NCI-H748 (cell line): ENCODE measurements at regions not wholly inside any gene's neighbourhood (a gene's known extent, or its start where the extent isn't known, plus 50 kb on each side); places are given as distances from the start of the nearest gene placed in this dataset.
"Not testable (repeated sequence)": the region's sequence is repeated elsewhere in the genome, so short reads cannot be mapped to it uniquely, and the experiment has no call there.

Experiments used
- DNase-seq: peaks from one replicate; lab custom pipeline; 2025; ENCODE audit not compliant: unreplicated experiment; lab: John Stamatoyannopoulos, UW

DNA sequence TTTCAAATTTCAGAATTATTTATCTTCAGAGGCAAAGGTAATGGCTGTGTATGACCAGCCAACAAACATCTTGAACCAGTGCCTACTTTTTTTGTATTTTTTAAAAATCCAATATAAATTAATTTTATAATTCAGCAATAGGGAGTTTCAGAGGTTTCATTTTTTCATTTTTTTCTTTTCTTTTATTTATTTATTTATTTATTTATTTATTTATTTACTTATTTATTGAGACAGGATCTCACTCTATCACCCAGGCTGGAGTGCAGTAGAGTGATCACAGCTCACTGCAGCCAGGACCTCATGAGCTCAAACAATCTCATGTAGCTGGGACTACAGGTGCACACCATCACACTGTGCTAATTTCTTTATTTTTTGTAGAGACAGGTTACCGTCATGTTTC is 250.5 kb downstream of the TMEM47 start:
- no peak for DNase-seq

DNA sequence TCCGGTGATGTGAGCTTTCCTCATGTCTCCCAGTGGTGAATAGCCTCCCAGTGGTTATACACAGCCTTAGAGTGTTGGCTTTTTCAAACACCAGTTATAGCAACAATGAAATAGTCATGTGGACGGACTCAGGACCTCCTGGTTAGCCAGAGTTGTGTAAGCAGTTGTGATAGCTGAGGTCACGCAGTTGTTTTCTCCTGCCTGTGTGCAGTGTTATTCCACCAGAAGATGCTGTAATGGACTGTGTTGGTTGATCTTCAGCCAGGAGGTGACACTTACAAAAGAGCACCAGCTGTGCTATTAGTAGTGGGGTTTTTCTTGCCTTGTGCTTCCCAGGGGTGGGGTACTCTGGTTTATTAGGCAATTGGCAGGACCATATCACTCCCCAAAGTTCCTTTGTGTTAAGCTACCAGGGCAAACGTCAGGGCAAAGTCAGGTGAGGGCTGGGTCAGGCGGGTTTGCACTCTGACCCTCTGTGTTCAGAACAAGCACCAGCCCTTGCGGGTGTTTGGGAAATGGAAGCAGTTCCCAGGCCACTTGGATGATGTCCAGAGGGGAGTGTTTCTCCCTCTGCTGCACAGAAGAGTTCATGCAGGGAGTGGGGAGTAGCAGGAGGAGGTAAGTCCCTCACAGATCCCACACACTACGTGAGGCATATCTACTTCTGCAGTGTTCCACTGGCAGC is 252.6 kb downstream of the TMEM47 start:
- DNase-seq, result no peak

DNA sequence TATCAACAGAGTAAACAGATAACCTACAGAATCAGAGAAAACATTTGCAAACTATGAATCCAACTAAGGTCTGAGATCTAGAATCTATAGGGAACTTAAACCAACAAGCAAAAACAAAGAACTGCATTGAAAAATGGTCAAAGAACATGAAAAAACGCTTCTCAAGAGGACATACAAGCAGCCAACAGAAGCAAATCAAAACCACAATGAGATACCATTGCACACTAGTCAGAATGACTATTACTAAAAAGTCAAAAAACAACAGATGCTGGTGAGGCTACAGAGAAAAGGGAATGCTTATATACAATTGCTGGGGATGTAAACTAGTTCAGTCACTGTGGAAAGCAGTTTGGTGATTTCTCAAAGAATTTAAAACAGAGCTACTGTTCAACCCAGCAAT is 255.7 kb downstream of the TMEM47 start:
- no peak for DNase-seq

DNA sequence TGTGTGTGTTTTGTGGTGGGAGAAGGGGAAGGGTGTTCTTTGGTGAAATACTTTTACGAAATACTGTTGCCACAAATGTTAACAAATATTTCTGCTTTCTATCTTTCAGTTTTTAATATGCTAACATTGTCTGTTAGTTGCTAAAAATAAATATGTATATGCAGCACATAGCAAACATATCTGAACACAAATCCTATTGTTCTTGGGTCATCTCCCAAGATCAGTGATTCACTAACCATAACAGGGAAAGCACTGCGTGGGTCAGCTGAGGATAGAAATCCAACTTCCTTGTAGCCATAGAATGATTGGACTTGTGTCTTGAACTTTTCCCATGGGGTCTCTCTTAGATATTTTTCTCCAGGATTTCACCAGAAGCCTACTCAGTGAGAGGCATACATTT is 250.3 kb upstream of the FAM47A start:
- DNase-seq, result no peak

DNA sequence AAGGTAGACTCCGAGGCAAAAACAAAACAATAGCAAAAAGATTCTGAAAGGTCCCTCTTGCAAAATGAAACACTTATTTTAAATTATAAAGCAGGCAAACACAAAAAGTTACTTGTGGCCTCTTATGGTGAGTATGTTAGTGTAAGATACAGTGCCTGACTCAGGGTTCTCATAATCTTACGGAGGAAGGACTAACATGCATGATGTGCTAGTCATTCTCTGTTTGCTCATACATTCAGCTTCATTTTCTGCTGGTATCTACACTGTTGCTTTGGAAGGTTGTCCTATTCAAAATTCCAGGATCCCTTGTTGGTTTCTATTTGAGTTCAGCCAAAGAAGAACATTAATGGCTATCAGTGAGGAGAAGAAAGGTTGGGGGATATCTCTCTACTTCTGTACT is 249.1 kb upstream of the FAM47A start:
- DNase-seq, result no peak

DNA sequence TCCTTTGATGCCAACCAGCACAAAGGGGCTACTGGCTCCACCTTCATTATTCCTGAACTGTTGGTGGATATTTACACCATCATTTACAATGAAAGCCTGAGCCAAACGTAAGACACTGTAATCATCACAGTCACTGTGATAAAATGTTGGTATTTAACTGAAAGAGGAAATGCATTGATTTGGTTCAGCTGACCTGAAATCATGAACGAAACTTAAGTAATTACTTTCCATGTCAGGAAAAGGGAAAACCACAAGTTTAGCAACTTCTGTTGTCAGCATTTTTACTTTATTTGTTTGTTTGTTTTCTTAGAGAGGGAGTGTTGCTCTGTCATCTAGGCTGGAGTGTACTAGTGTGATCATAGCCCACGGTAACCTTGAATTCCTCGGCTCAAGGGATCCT is 247.8 kb upstream of the FAM47A start:
- DNase-seq, result no peak

DNA sequence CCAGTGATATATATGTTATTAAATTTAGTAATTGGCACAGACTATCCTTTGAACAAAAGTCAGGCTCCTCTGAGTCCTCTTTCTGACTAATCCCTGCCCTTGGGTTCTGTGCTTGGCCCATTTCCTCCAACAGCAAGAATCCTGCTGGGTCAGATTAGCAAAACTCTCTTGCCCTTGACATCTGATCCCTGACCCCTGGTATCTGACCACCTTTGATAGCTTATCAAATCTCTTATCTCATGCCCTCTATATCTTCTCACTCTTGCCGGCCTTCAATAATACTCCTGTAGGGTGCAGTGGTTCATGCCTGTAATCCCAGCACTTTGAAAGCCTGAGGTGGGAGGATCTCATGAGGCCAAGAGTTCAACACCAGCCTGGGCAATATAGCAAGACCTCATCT is 245.5 kb upstream of the FAM47A start:
- no peak for DNase-seq

DNA sequence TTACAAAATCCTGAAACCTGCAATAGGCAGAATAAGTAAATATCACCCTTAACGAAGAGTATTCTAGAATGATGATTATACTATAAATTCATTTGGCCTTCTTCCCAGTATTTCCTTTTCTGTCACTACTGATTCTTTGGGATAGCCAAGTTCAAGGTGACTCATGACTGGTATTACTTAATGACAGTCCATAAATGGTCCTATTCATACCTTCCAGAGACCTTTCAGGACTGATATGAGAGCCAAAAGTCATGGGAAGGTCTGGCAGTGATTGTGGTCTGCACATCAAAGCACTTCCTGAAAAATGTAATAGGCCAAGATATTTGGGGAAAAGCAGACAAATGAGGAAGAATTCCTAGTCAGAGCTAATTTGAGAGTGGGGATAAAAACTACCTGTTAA is 239.6 kb upstream of the FAM47A start:
- DNase-seq, result no peak

DNA sequence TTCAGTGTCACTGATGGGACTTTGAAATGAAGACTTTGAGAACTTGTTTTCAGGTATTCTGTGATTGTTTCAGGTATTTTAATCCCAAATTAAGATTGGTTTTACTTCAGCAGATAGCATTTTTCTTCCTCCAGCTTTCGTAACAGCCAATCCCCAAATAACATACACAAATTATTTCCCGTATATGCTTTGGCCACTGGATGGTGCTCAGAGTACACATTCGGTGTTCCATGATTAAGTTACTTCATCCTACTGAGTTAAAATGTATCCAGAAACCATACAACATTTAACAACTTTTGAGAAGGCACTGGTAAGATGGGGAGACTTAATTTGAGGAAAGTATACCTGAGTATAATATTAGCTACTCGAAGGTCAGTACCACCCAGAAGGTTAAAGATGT is 233.4 kb upstream of the FAM47A start:
- DNase-seq, result peak; percentile 25

DNA sequence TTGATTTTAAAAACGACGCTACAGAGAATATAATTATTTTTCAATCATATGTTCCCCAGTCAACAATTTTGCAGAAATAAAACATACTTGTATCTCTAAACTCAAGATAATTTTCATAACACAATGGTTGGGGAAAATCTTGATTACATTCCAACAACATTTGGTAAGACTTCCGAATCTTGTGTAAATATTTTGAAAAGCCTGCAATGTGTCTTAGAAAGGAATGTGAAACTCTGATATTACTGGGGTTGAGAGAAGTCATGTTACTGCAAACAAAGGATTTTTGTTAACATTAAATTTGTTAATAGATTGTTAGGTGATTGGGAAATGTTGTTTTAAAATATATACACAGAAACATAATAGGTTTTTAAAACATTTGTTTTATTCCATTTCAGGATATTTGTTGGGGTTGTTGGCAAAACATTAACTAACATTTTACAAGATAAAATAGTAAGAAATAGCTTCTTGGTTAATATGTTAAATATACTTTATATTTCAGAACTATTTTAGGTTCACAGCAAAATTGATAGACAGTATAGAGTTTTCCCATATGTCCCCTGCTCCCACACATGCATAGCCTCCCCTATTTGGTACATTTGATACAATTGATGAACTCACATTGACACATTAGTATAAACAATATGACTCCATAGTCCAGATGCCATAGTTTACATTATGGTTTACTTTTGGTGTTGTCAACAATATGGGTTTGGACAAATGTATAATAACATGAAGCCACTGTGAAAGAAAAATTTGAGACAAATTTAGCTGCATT is 218.6 kb upstream of the FAM47A start:
- DNase-seq, result no peak

DNA sequence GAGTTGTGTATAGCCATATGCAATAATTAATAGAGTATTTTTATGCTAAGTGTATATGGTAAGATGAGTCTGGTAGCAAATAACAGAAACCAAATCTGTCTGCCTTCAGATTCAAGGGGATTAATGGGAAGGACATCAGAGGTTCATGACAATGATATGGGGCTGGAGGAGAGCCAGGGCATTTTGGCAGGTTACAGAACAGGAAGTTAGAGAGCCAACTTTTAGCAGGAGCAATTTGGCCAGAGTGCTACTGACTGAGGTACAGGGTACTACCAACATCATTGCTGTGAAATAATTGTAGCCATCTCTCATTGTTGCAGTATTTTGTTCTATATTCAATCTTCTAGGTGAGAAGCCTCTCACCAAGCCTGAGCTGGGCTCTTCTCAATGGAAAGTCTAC is 210.9 kb upstream of the FAM47A start:
- DNase-seq, result no peak

DNA sequence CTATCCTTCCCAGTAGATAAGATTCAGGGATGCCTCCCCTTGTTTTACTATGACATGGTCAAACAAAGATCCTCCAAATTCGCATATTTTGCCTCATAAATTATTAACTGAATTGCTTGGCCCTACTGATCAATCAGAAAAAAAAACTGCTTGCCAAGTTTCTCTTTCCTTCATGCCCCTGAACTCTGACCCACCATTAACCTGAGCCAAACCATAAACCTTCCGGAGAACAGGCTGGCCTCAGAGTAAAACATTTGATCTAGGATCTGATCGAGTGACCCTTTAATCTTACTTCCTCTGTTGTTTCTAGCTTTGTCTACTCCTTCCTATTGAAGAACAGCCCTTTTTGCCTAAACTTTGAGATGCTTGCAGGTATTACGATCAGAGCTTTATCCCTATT is 209.7 kb upstream of the FAM47A start:
- no peak for DNase-seq

DNA sequence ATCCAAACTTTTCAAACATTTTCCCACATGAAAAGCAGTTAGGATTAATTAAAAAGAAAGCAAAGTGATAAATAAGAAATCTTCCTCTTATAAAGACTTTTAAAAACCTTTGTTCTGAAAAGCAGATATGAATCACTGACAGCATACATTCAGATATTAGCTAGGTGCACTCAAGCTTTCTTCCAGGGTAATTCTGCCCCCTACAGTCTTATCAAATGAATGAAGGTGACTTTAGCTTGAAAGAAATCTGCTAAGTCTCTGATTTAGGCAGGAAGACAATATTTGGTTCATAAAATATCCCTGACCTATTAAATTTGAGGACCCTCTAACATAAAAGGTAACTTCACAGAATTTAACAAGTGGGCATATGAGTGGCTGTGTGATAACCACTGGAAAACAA is 209.1 kb upstream of the FAM47A start:
- DNase-seq, result peak; percentile 26

DNA sequence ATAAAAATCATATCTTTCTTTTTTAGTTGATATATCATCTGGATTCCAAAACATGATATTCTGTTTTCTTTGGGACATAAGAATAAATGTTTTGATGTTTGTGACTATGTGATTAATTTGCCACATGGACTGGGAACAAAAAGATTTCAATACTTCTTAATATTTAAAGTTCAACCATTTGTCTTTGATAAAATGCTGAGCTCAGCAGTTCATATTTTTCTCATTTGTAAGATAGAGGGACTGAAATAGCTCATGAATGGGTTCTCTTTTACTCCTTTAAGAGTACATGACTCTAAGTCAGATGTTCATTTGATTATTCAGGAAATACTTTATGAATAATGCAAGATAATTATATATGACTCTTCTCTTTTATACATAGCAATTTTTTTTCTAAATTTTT is 205.9 kb upstream of the FAM47A start:
- DNase-seq, result no peak

DNA sequence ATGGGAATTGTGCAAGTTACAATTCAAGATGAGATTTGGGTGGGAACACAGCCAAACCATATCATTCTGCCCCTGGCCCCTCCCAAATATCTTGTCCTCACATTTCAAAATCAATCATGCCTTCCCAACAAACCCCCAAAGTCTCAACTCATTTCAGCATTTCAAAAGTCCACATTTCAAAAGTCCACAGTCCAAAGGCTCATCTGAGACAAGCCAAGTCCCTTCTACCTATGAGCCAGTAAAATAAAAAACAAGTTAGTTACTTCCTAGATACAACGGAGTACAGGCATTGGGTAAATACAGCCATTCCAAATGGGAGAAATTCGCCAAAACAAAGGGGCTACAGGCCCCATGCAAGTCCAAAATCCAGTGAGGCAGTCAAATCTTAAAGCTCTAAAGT is 203.3 kb upstream of the FAM47A start:
- DNase-seq, result not testable (repeated sequence)

DNA sequence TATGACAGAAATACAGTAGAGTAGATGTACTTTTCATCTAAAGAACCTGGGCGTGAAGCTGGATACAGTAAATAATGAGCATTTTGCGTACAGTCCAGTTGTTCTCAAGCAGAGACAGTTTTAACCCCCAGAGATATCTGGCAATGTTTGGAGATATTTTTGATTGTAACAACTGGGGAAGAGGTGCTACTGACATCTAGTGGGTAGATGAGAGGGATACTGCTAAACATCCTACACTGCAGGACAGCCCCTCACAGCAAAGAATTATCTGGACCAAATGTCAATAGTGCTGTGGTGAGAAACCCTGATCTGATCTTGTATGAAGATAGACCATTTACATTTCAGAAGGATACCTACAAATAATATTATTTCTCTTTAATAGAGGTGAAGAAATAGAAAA is 200.2 kb upstream of the FAM47A start:
- peak; percentile 30 for DNase-seq

DNA sequence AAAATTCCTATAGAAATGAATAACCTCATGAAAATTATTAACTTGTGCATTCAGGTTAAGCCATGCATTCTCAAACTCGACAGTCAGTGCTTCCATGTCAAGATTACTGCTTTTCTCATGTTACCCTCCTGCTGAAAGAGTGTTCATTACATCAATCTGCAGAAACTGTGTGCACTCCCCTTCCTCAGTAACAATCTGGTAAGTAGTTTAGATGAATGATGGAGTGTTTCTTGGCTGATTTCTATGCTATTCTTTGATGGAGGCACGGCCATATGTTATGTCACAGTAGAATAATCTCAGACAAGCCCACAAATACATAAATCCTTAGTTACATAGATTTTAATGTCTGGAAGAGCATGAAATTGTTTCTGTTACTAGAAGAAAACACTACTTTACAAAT is 193.3 kb upstream of the FAM47A start:
- DNase-seq, result no peak

DNA sequence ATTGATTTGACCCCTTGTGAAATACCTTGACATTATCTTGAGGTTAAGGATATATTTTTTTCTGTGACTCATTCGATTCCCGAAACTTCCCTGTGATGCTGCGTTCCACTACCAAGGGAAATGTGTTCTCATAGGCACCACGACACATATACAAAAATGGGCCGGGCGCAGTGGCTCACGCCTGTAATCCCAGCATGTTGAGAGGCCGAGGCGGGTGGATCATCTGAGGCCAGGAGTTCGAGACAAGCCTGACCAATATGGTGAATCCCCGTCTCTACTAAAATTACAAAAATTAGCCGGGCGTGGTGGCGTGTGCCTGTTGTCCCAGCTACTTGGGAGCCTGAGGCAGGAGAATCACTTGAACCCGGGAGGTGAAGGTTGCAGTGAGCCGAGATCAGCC is 188.3 kb upstream of the FAM47A start:
- not testable (repeated sequence) for DNase-seq

DNA sequence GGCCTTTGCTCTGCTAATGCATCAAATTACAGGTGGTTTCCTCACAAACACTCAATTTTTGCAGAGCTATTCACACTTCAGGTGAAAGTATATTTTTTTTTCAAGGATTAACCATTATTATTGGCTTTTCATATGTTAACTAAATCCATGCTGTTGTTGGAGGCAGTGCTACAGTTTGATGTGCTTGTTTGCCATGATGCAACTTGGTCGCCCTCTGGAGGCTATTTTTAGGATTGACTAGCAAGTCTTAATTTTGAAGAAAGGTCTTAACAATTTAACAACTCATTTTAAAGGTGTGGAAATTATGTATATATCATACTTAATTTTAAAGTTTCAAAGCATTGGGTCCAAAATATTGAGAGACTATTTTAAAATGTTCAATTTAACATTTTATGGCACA is 168.8 kb upstream of the FAM47A start:
- DNase-seq, result peak; percentile 57

DNA sequence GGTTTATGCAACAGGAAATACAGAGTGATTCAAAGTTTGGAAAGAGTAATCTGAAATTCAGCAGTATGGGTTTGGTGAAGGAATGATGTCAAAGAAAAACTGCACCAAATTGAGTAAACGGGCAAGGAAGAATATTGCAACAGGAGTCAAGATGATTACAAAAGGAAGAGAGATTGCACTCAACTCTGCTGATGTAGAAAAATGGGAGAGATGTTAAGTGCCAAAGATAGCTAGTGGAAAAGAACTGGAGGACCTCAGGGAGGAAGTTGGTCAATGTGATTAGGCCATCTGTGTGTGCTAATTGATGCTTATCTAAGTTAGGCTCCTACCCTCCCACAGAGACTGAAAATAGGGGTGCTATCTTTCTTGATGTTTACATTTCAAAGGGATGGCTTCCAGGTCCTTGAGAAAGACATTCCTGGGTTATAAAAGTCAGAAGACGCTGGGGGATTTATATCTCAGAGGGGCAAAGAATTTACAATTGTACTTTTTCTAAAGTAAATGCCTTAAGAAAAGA is 167.4 kb upstream of the FAM47A start:
- DNase-seq, result no peak

DNA sequence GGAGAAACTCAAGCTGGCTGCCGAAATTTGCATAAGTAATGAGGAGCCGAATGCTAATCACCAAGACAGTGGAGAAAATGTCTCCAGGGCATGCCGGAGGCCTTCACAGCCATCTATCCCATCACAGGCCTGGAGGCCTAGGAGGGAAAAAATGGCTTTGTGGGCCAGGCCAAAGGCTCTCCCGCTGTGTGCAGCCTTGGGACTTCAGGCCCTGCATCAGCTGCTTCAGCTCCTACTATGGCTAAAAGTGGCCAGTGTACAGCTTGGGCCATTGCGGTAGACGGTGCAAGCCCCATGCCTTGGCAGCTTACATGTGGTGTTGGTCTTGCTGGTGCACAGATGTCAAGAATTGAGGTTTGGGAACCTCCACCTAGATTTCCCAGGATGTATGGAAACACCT is 162.6 kb upstream of the FAM47A start:
- no peak for DNase-seq

DNA sequence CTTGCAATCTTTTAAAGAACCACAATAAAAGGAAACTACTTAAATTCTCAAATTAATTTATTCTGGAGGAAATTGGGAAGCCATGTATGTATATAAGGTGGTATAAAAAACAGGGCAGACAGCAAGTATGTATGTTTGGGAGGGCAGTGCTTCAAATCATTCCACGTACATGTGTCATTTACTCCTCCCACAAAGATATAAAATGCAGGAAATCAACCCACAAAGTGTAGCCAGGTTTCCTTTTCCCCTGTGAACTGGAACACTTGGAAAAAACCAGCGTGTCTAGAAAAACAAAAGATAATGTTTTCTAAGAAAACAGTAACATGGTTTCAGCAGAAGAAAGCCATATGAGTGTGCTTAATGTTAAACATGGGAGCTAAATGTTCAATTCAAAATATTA is 156.7 kb upstream of the FAM47A start:
- no peak for DNase-seq
